MCF 10A (cell line): ENCODE measurements at regions not wholly inside any gene's neighbourhood (a gene's known extent, or its start where the extent isn't known, plus 50 kb on each side); places are given as distances from the start of the nearest gene placed in this dataset.
"Not testable (repeated sequence)": the region's sequence is repeated elsewhere in the genome, so short reads cannot be mapped to it uniquely, and the experiment has no call there.

Experiments used
- BruUV-seq: library from RNA; stranded (reverse); fragments of 400-500 nt; replicated peaks from 2 replicates; lab custom pipeline; 2021; lab: Mats Ljungman, UMichigan
- CTCF ChIA-PET: fragments of 300-600 bp; sonication (Branson Sonifier 250); formaldehyde crosslinking; extraction: SDS; loops from one replicate; lab custom pipeline; 2021; ENCODE audit warnings: antibody characterized with exemption, inconsistent platforms; lab: Yijun Ruan, JAX
- POLR2A ChIA-PET: fragments of 300-600, 350-650 bp; sonication (Branson Sonifier 250); formaldehyde crosslinking; extraction: SDS; loops from one replicate; lab custom pipeline; 2020; ENCODE audit warnings: antibody characterized with exemption, inconsistent platforms; lab: Yijun Ruan, JAX
- DNase-seq: peaks from one replicate; pipeline ENCODE4 v3.0.0-alpha.2; 2018; ENCODE audit not compliant: unreplicated experiment
- H3K27ac Mint-ChIP-seq: one replicate; pipeline ENCODE4 v1.8.0; 2022; ENCODE audit warnings: mild to moderate bottlenecking, low read depth, mixed read lengths; ENCODE audit not compliant: unreplicated experiment
- H3K27me3 Mint-ChIP-seq: one replicate; pipeline ENCODE4 v1.8.0; 2022; ENCODE audit warnings: mixed read lengths; ENCODE audit not compliant: insufficient read depth, unreplicated experiment
- H3K36me3 Mint-ChIP-seq: one replicate; pipeline ENCODE4 v1.8.0; 2022; ENCODE audit warnings: mild to moderate bottlenecking, moderate library complexity, mixed read lengths; ENCODE audit not compliant: insufficient read depth, unreplicated experiment
- H3K4me1 Mint-ChIP-seq: one replicate; pipeline ENCODE4 v1.8.0; 2022; ENCODE audit warnings: mixed read lengths; ENCODE audit not compliant: insufficient read depth, unreplicated experiment
- H3K4me3 Mint-ChIP-seq: one replicate; pipeline ENCODE4 v1.8.0; 2022; ENCODE audit warnings: mild to moderate bottlenecking, moderate library complexity, mixed read lengths; ENCODE audit not compliant: unreplicated experiment
- H3K9me3 Mint-ChIP-seq: one replicate; pipeline ENCODE4 v1.8.0; 2022; ENCODE audit warnings: mixed read lengths; ENCODE audit not compliant: unreplicated experiment
- CTCF ChIP-seq: fragments of 200-600 bp; IDR thresholded peaks from one replicate; pipeline ENCODE4 v1.8.0; 2022; ENCODE audit warnings: antibody characterized with exemption, mild to moderate bottlenecking; ENCODE audit not compliant: unreplicated experiment
- intact Hi-C: fragments of 100-400 bp; cut with micrococcal nuclease; formaldehyde crosslinking; loops from 2 replicates; pipeline ENCODE4 v1.14.1; 2022

GRCh38 chr13:49859560-49859959 lies 67.1 kb upstream of the KPNA3 start:
- H3K27ac Mint-ChIP-seq, result peak overlapping the region; percentile 91
- peaks cover 19% of the 10 kb centered on the region for H3K4me1 Mint-ChIP-seq
- no peaks in the 10 kb centered on the region for H3K27me3 Mint-ChIP-seq
- DNase-seq, result peak; percentile 92
- CTCF ChIA-PET, result interaction anchor here (0.9 to 1.6 kb wide), 2 partner anchors 70 to 77 kb away, joined by 3 to 4 read pairs; partner anchors contain the start of gene SPRYD7
- no TSS peak for BruUV-seq
- POLR2A ChIA-PET, result interaction anchor here (0.7 to 2.6 kb wide), 14 partner anchors 9 to 416 kb away, joined by 3 to 15 read pairs (median 4); partner anchors contain the start of genes CAB39L, EBPL, KPNA3 and SETDB2
- H3K9me3 Mint-ChIP-seq, result peaks cover 13% of the 10 kb centered on the region
- no peaks in the 10 kb centered on the region for H3K36me3 Mint-ChIP-seq
- intact Hi-C loops, result loop anchor here (2.0 kb wide), 1 partner anchor 47 kb away; no protein-coding TSS in a partner anchor
- peak overlapping the region; percentile 6 for H3K4me3 Mint-ChIP-seq
- TF ChIP-seq CTCF, result no peak

DNA sequence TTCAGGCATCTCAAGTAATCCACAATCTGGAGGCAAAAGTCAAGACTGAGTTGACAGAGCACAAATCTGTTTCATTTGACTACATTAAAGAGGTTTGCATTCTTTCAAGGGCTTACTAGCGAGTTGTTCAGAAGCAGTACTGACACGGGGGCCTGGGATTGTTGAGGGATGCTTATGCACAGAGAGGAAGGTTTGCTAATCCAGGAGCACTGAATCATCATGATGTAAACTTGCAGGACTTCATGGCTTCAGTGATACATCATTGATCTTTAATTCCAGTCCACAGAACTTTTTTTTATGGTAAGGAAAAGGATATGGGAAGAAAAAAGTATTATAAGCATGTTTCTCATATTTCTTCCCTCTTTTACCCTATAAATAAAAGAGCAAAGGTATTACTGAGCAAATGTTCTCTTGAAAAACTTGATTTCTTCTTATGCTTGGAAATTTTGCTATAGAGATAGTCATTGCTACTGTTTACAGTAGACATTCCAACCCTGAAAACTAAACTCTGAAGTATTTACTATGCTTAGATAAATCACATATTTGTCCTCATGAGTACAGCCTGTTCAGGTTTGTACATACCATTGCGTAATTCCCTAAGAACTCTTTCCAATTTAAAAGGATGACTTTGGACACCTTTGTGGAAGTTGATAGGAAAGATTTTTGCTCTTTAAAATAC lies 65.8 kb upstream of the KPNA3 start:
- no peak for TF ChIP-seq CTCF
- ChIA-PET POLR2A (interaction anchor here (1.0 to 2.1 kb wide), 8 partner anchors 27 to 415 kb away, joined by 3 to 15 read pairs (median 6); partner anchors contain the start of genes CAB39L, EBPL, SETDB2 and SPRYD7), CTCF (interaction anchor here (1.6 kb wide), 1 partner anchor 78 kb away, joined by 4 read pairs; the partner anchor contains the start of gene SPRYD7)
- peak overlapping the region; percentile 91 for H3K27ac Mint-ChIP-seq
- BruUV-seq, result no TSS peak
- DNase-seq, result peak; percentile 84
- peaks cover 7% of the 10 kb centered on the region for H3K9me3 Mint-ChIP-seq
- peaks cover 19% of the 10 kb centered on the region for H3K4me1 Mint-ChIP-seq
- intact Hi-C loops, result loop anchor here (1.0 to 2.0 kb wide), 2 partner anchors 48 to 77 kb away; no protein-coding TSS in a partner anchor
- no peaks in the 10 kb centered on the region for H3K27me3 Mint-ChIP-seq
- no peaks in the 10 kb centered on the region for H3K36me3 Mint-ChIP-seq
- H3K4me3 Mint-ChIP-seq, result peak overlapping the region; percentile 50

DNA sequence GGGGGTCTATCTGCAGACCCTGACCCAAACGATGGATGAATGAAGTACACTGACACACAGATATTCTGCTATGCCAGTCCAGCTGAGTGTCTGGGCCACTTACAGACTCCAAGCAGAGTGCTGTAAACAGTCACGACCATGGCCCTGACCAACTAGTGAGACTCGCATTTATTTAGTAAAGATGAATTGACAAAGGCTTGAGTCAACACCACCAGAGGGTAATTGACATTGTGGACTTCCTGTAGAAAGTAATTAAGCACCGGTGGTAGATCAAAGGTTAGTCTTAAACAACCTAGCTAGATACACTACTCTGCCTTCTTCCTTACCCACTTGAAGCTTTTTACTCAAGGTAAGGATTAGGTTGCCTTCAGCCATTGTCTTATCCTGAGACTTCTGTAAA lies 63.4 kb upstream of the KPNA3 start:
- Mint-ChIP-seq H3K36me3 (no peaks in the 10 kb centered on the region), H3K27me3 (no peaks in the 10 kb centered on the region), H3K4me3 (no peak overlapping the region), H3K9me3 (peaks cover 14% of the 10 kb centered on the region), H3K4me1 (peaks cover 28% of the 10 kb centered on the region), H3K27ac (peak overlapping the region; percentile 91)
- ChIA-PET CTCF (no interaction called here), POLR2A (interaction anchor here (0.7 to 1.4 kb wide), 2 partner anchors 74 to 80 kb away, joined by 3 to 5 read pairs; partner anchors contain the start of gene SPRYD7)
- intact Hi-C loops, result no loop called here
- no peak for TF ChIP-seq CTCF
- BruUV-seq, result no TSS peak
- DNase-seq, result no peak

GRCh38 chr13:49853535-49853934 lies 61.1 kb upstream of the KPNA3 start:
- Mint-ChIP-seq H3K27me3 (no peaks in the 10 kb centered on the region), H3K36me3 (no peaks in the 10 kb centered on the region), H3K9me3 (peaks cover 17% of the 10 kb centered on the region), H3K27ac (no peak overlapping the region), H3K4me1 (peaks cover 18% of the 10 kb centered on the region), H3K4me3 (no peak overlapping the region)
- no TSS peak for BruUV-seq
- ChIA-PET POLR2A (no interaction called here), CTCF (interaction anchor here (0.6 kb wide), 2 partner anchors 53 to 186 kb away, joined by 3 to 7 read pairs; no protein-coding TSS in a partner anchor)
- DNase-seq, result no peak
- intact Hi-C loops, result no loop called here
- TF ChIP-seq CTCF, result no peak

GRCh38 chr13:49852460-49852859 lies 60.0 kb upstream of the KPNA3 start:
- POLR2A ChIA-PET, BruUV-seq, intact Hi-C loops, DNase-seq, H3K27me3 Mint-ChIP-seq, H3K4me3 Mint-ChIP-seq, H3K36me3 Mint-ChIP-seq: not testable (repeated sequence)
- Mint-ChIP-seq H3K27ac (peak overlapping the region; percentile 83), H3K9me3 (peaks cover 17% of the 10 kb centered on the region), H3K4me1 (peaks cover 18% of the 10 kb centered on the region)
- CTCF ChIA-PET, result interaction anchor here (0.6 to 1.0 kb wide), 2 partner anchors 25 to 74 kb away, joined by 3 to 5 read pairs; no protein-coding TSS in a partner anchor
